ENCODE measurements at regions not wholly inside any gene's neighbourhood (a gene's known extent, or its start where the extent isn't known, plus 50 kb on each side); places are given as distances from the start of the nearest gene placed in this dataset.

GRCh38 chr22:47486569-47487312 lies 724.3 kb downstream of the TBC1D22A start:
- TF ChIP-seq, protein P1, sequence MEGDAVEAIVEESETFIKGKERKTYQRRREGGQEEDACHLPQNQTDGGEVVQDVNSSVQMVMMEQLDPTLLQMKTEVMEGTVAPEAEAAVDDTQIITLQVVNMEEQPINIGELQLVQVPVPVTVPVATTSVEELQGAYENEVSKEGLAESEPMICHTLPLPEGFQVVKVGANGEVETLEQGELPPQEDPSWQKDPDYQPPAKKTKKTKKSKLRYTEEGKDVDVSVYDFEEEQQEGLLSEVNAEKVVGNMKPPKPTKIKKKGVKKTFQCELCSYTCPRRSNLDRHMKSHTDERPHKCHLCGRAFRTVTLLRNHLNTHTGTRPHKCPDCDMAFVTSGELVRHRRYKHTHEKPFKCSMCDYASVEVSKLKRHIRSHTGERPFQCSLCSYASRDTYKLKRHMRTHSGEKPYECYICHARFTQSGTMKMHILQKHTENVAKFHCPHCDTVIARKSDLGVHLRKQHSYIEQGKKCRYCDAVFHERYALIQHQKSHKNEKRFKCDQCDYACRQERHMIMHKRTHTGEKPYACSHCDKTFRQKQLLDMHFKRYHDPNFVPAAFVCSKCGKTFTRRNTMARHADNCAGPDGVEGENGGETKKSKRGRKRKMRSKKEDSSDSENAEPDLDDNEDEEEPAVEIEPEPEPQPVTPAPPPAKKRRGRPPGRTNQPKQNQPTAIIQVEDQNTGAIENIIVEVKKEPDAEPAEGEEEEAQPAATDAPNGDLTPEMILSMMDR (IDR thresholded peaks at IDR 0.05; ENCODE audit: insufficient read depth, low read length, poor library complexity, severe bottlenecking) = no peak
- TF ChIP-seq EZH2phosphoT487 (conservative IDR thresholded peaks at IDR 0.05; ENCODE audit: low read length) = no peak
